ENCODE measurements at regions not wholly inside any gene's neighbourhood (a gene's known extent, or its start where the extent isn't known, plus 50 kb on each side); places are given as distances from the start of the nearest gene placed in this dataset.

- TF ChIP-seq RFX5 (IDR thresholded peaks at IDR 0.05) (no peak), CTCF (IDR thresholded peaks at IDR 0.05) (no peak)
- TF ChIP-seq, protein P1, sequence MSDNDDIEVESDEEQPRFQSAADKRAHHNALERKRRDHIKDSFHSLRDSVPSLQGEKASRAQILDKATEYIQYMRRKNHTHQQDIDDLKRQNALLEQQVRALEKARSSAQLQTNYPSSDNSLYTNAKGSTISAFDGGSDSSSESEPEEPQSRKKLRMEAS (IDR thresholded peaks at IDR 0.05) = no peak
Observed at GRCh38 chr18:22680944-22681343, 252.2 kb upstream of the RBBP8 start.
